ENCODE measurements at regions not wholly inside any gene's neighbourhood (a gene's known extent, or its start where the extent isn't known, plus 50 kb on each side); places are given as distances from the start of the nearest gene placed in this dataset.
A peak's percentile ranks its signal among the peaks of the same experiment; 100 is the strongest.

DNA sequence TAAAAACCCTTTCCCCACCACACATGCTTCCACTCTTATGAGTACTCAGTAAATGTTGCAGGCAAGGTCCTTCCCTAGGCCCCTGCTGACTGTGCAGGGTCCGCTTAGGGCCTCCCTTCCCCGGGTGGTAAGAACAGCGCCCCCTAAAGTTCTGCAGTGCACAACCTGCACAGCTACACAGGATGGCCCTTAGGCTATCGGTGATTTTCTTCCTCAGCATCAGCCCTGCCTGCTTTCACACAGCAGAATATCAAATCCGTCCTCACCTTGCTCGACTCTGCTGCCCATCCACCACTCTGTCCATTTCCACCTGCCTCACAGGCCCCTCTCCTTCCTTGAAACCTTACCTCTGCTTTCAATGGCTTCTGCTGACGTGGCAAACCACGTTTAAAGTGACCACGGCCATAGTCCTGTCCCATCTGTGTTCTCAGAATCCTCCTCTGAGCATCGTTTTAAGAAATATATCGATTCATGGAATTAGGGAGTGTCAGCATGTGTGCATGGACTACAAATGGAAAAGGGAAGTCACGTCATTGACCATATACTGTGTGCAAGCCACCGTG is 51.4 kb upstream of the TMEM132E start:
- DNase-seq (no peak), ATAC-seq (no peak)
- Mint-ChIP-seq H3K9me3 (no peaks in the 10 kb centered on the region), H3K4me1 (no peaks in the 10 kb centered on the region), H3K27ac (no peak overlapping the region), H3K4me3 (no peak overlapping the region), H3K27me3 (peaks cover 24% of the 10 kb centered on the region), H3K36me3 (ENCODE audit: low read depth) (no peaks in the 10 kb centered on the region)

DNA sequence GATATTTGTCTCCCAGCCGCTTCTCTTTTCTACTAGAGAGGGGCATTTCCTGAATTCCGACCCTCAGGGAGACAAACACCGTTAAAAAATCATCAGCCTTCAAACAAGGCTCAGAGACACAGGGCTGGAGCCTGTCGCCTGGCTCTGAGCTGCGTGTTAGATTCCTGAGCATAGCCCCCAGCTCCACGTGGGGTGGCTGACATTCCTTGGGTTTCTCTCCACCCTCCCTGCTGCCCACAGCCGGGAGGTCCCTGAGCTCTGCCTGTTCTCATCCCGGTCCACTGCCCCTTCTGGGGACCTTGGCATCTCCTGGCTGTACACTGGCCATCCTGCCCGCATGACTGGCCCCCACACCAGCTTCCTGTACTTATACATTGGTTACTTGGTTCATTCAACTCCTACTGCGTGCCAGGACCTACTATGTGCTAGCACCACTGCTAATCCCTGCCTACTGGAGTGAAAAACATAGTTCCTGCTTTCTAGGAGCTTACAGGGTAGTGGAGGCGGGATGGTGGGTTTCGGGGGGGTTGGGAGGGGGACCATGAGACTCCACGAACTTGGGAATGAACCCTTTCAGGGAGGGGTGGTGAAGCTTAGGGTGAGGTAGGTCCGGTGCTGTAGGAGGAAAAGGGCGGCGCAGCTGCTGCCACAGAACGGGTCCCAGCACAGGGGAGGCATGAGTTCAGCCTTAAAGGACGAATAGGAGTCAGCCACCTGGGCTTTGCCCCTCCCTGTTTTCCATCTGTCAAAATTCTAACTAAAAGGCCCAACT is 52.1 kb upstream of the TMEM132E start:
- H3K27me3 Mint-ChIP-seq: peaks cover 22% of the 10 kb centered on the region
- H3K9me3 Mint-ChIP-seq: no peaks in the 10 kb centered on the region
- no peak overlapping the region for H3K27ac Mint-ChIP-seq
- no peaks in the 10 kb centered on the region for H3K4me1 Mint-ChIP-seq
- H3K36me3 Mint-ChIP-seq (ENCODE audit: low read depth): no peaks in the 10 kb centered on the region
- ATAC-seq (no peak), DNase-seq (no peak)
- H3K4me3 Mint-ChIP-seq: no peak overlapping the region

DNA sequence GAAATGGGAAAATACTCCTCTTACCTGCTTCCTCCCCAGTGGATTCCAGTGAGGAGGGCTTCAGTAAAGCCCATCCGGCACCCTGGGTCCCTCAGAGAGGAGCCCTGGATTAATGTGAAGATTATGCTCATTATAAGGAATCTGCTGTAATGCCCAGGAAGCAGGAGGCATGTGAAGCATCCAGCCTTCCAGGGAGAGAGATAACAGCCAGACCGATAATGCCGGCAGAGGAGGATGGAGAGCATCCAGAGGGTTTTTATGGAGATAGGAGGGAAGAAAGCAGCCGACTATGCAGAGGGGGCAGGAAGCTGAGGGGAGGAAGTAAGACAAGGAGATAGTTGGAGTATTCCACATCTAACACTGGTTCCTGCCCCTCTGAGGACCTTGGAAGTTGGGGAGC is 53.7 kb upstream of the TMEM132E start:
- peaks cover 17% of the 10 kb centered on the region for H3K27me3 Mint-ChIP-seq
- H3K27ac Mint-ChIP-seq: no peak overlapping the region
- DNase-seq (no peak), ATAC-seq (no peak)
- H3K36me3 Mint-ChIP-seq (ENCODE audit: low read depth): no peaks in the 10 kb centered on the region
- no peaks in the 10 kb centered on the region for H3K9me3 Mint-ChIP-seq
- no peaks in the 10 kb centered on the region for H3K4me1 Mint-ChIP-seq
- no peak overlapping the region for H3K4me3 Mint-ChIP-seq

DNA sequence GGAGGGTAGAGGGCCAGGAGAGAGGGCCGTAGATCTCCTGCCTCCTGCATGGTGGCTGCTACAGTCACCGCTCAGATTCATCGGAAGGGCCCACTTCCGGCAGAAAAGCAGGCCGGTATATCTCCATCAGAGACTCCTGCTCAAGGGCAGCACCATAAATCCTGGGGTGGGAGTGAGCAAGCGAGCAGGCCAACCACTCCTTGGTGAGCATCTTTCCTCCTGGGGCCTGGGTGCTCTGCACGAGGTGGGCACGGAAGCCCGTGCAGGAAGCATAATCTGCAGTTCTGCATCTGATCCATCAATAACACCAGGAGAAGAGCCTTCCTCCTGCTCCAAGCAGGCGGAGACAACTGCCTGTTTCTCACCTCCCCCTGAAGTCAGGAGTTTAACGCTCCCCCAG is 57.4 kb upstream of the TMEM132E start:
- no peaks in the 10 kb centered on the region for H3K4me1 Mint-ChIP-seq
- DNase-seq (no peak), ATAC-seq (no peak)
- no peaks in the 10 kb centered on the region for H3K36me3 Mint-ChIP-seq (ENCODE audit: low read depth)
- no peak overlapping the region for H3K27ac Mint-ChIP-seq
- no peak overlapping the region for H3K4me3 Mint-ChIP-seq
- H3K9me3 Mint-ChIP-seq: no peaks in the 10 kb centered on the region
- H3K27me3 Mint-ChIP-seq: peaks cover 7% of the 10 kb centered on the region

DNA sequence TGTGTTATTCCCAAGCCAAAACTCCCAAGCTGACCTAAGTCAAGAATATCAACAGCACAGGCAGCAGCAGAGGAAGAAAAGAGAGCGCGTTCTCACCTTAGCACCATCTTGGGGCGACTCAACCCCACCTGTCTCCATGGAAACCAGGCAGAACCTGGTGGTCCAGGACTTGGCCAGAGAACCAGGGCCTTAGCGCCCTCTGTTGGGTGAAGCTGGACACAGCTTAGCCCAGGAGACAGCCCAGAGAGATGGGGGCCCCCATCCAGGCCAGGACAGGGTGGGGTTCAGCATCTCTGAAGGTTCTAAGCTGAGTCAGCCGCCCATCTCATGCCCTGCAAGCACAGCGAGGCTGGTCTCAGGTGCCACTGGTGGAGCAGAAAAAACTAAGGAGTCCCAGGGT is 60.1 kb upstream of the TMEM132E start:
- Mint-ChIP-seq H3K9me3 (no peaks in the 10 kb centered on the region), H3K27ac (no peak overlapping the region), H3K27me3 (peaks cover 8% of the 10 kb centered on the region), H3K4me3 (no peak overlapping the region), H3K36me3 (ENCODE audit: low read depth) (no peaks in the 10 kb centered on the region), H3K4me1 (no peaks in the 10 kb centered on the region)
- ATAC-seq (peak; percentile 42), DNase-seq (peak; percentile 40)

DNA sequence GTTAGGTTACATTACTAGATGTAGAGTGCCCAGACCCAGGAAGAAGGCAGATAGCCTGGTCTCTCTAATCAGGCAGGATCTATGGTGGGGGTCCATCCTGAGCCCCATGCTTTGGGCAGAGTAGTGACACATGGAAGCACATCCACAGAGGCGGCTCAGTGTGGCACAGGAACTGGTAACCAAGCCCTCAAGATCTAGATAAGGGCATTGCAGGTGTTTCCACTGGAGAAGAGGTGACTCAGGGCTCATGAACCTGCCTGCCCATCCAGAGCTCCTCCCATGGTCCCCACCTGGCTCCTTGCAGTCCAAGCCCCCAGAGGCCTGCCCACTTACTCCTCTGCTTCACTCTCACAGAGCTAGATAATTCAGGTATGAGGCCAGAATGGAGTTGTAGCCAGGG is 62.0 kb upstream of the TMEM132E start:
- Mint-ChIP-seq H3K36me3 (ENCODE audit: low read depth) (no peaks in the 10 kb centered on the region), H3K9me3 (no peaks in the 10 kb centered on the region), H3K4me3 (no peak overlapping the region), H3K4me1 (no peaks in the 10 kb centered on the region), H3K27me3 (peaks cover 8% of the 10 kb centered on the region), H3K27ac (no peak overlapping the region)
- no peak for DNase-seq
- no peak for ATAC-seq

DNA sequence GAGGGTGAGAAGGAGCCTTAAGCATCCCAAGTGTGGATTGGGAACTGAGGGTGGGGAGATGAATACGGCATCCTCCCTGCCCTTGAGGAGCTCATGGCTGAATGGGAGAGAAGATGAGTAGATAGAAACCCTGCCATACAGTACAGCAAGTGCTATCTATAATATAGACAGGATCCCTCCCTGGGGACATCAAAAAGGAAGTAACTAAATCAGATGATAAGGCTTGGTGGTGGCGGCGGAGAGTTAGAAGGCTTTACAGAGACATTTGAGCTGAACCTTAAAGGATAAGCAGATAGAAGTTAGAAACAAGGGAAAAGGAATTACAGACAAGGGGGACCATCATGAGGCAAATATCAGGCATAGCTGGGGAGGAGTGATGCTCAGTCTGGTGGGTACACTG is 67.5 kb upstream of the TMEM132E start:
- no peaks in the 10 kb centered on the region for H3K36me3 Mint-ChIP-seq (ENCODE audit: low read depth)
- no peak for DNase-seq
- peaks cover 31% of the 10 kb centered on the region for H3K27me3 Mint-ChIP-seq
- H3K4me1 Mint-ChIP-seq: no peaks in the 10 kb centered on the region
- no peaks in the 10 kb centered on the region for H3K9me3 Mint-ChIP-seq
- no peak for ATAC-seq
- H3K27ac Mint-ChIP-seq: no peak overlapping the region
- H3K4me3 Mint-ChIP-seq: no peak overlapping the region

DNA sequence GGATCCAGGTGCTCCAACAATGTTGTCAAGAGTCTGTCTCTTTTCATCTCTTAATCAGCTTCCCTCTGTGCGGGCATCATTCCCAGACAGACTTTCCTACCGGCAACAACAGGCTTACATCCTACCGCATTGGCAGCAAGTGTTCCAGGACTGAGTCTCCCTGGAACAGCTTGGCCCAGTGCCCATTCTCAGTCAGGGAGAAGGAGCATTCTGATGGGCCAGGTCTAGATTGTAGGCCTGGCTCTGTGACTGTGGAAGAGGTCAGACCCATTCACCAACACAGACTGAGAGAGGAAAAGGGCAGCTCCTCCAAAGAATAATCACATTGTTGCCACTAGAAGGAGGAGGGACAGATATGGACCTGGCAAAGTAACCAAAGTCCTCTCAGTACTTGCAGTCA is 68.1 kb upstream of the TMEM132E start:
- Mint-ChIP-seq H3K27me3 (peaks cover 38% of the 10 kb centered on the region), H3K4me3 (no peak overlapping the region)

DNA sequence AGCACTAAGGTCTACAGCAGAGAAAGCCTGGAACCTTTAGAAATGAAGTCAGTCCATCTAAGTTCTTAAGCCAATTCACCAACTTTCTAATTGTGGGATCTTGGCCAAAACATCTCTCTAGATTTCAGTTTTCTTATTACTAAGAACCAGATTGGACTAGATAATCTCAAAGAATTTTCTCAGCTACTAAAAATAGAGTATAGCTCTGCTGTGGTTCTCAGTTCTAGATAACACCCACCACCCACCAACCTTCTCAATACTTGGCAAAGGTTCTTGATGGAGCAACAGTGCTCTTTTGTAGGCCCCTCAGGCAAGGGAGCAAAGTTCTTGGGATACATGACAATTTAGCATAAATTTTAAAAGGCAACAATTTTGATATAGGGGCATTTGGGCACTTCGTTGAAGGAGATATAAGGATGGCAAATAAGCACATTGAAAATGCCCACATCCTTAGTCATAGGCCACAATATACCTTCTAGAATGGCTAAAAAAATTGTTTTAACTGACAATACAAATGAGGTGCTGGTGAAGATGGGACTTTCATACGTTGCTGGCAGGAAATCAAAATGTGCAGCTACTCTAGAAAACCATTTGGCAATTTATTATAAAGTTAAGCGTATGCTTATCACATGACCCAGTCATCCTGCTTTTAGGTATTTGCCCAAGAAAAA is 74.4 kb upstream of the TMEM132E start:
- H3K4me1 Mint-ChIP-seq: peaks cover 22% of the 10 kb centered on the region
- H3K27ac Mint-ChIP-seq: no peak overlapping the region
- H3K36me3 Mint-ChIP-seq (ENCODE audit: low read depth): no peaks in the 10 kb centered on the region
- peaks cover 60% of the 10 kb centered on the region for H3K27me3 Mint-ChIP-seq
- ATAC-seq (peak; percentile 56), DNase-seq (no peak)
- no peaks in the 10 kb centered on the region for H3K9me3 Mint-ChIP-seq
- no peak overlapping the region for H3K4me3 Mint-ChIP-seq

More for the DNA sequence above, 68.1 kb upstream of the TMEM132E start:
- no peak for DNase-seq
- Mint-ChIP-seq H3K4me1 (no peaks in the 10 kb centered on the region), H3K36me3 (ENCODE audit: low read depth) (no peaks in the 10 kb centered on the region), H3K9me3 (no peaks in the 10 kb centered on the region), H3K27ac (no peak overlapping the region)
- no peak for ATAC-seq

DNA sequence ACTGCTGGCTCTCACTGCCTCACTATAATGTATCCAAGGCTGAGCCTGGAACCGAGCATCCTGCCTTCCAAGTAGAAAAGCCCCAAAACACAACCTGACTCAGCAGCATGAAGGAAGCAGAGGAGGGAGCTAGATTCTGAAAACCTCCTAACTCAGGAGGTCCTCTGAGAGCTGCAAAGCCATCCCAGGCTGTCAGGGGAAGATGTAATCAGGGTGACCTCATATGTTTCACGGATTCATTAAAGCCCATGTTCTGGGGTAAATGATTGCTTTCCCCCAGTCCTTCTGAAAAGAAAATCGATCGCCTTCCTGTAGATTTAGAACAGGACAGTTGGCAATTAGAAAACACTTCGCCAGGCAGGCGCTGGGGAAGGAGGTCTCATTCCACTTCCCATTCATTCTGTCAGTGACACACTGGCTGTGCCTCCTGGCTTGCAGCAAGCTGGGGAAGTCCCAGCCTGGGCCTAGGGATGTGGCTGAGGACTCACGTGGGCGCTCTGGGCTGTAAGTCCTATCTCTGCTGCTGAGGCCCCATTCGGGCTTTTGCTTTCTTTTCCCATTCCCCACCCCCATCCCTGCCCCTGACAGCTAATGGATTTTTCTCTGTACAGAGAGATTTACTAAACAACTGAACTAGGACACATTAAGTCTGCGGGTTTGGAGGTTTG is 75.7 kb upstream of the TMEM132E start:
- DNase-seq: peak; percentile 16

DNA sequence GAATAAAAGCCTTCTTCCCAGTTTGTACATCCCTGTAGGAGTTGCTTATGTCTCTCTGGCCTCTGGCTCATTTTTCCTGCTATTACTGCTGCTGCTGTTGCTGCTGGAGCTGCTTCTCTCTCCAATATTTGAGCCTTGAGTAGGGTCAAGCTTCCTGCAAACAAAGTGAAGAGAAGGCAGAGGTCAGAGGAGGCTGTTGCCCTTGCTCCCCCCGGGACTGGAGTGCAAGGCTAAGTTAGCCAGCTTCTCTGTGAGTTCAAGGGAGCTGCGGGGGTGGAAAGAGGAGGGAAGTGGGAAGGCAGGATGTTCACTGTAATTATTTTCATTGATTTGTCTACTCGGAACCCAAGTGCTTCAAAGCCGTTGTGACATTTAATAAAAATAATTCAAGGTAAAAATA is 77.0 kb upstream of the TMEM132E start:
- Mint-ChIP-seq H3K27me3 (peaks cover 45% of the 10 kb centered on the region), H3K9me3 (no peaks in the 10 kb centered on the region), H3K36me3 (ENCODE audit: low read depth) (no peaks in the 10 kb centered on the region), H3K4me3 (no peak overlapping the region), H3K4me1 (peaks cover 22% of the 10 kb centered on the region), H3K27ac (no peak overlapping the region)
- DNase-seq (no peak), ATAC-seq (no peak)

More for the DNA sequence above, 75.7 kb upstream of the TMEM132E start:
- ATAC-seq: peak; percentile 59
- Mint-ChIP-seq H3K36me3 (ENCODE audit: low read depth) (no peaks in the 10 kb centered on the region), H3K4me1 (peaks cover 22% of the 10 kb centered on the region), H3K27me3 (peaks cover 54% of the 10 kb centered on the region), H3K9me3 (no peaks in the 10 kb centered on the region), H3K4me3 (no peak overlapping the region), H3K27ac (no peak overlapping the region)

DNA sequence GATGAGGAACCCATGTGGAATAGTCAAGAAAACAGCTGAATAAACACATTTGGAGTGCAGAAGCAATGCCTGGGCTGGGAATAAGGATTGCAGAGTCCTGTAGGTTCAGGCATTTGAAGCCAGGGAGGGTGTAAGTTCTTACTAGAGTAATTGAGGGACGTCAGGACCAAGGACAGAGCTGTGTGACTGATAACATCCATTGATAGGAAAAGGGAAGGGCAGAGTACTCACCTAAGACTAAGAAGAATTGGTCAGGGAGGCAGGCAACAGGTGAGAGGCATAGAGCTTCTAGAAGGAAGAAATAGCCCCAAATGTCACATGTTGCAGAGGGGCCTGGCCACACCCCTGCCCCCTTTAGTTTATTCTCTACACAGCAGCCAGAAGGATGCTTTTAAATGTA is 79.8 kb upstream of the TMEM132E start:
- ATAC-seq (no peak), DNase-seq (no peak)
- Mint-ChIP-seq H3K4me1 (peaks cover 10% of the 10 kb centered on the region), H3K27ac (no peak overlapping the region), H3K27me3 (peaks cover 27% of the 10 kb centered on the region), H3K9me3 (no peaks in the 10 kb centered on the region), H3K4me3 (no peak overlapping the region), H3K36me3 (ENCODE audit: low read depth) (no peaks in the 10 kb centered on the region)

DNA sequence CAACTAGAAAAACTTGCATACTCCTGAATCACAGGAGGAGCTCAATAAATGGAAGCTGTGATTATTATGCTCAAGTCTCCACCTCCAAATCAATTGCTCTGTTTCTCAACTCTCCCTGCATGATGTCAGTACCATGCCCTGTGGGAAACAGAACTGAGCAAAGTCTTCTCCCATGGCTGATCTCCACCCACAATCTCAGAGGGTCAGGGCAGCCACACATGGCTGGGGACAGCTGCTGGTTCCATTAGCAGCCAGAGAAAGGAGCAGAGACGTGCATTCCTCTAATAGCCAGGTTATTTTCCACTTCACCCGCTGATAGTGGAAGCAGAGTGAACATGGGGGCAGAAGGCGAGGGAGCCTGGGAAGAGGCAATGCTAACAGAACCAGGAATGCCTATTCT is 85.5 kb upstream of the TMEM132E start:
- no peaks in the 10 kb centered on the region for H3K9me3 Mint-ChIP-seq
- H3K27ac Mint-ChIP-seq: no peak overlapping the region
- H3K27me3 Mint-ChIP-seq: peaks cover 12% of the 10 kb centered on the region
- ATAC-seq: no peak
- no peaks in the 10 kb centered on the region for H3K4me1 Mint-ChIP-seq
- H3K36me3 Mint-ChIP-seq (ENCODE audit: low read depth): no peaks in the 10 kb centered on the region
- no peak for DNase-seq
- H3K4me3 Mint-ChIP-seq: no peak overlapping the region

DNA sequence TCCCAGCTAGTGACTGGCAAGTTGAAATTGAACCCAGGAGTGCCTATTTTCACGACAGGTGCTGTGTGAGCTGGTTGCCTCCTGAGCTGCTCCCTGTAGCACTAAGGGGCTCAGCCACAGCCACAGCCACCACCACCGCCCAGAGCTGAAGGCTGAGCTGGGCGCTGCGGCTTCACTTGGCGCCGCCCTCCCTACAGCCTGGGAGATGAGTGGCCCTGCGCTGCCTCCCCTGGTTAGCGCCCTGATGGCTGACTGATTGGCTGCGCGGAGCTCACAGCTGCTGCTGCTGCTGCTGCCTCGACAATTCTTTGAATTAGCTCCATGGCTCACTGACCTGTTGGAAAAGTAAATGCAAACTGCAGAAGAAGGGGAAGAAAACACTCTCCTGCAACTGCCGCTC is 91.8 kb upstream of the TMEM132E start:
- Mint-ChIP-seq H3K4me3 (no peak overlapping the region), H3K4me1 (peaks cover 3% of the 10 kb centered on the region), H3K27me3 (peaks cover 20% of the 10 kb centered on the region), H3K9me3 (no peaks in the 10 kb centered on the region), H3K27ac (no peak overlapping the region), H3K36me3 (ENCODE audit: low read depth) (no peaks in the 10 kb centered on the region)
- DNase-seq (no peak), ATAC-seq (no peak)

DNA sequence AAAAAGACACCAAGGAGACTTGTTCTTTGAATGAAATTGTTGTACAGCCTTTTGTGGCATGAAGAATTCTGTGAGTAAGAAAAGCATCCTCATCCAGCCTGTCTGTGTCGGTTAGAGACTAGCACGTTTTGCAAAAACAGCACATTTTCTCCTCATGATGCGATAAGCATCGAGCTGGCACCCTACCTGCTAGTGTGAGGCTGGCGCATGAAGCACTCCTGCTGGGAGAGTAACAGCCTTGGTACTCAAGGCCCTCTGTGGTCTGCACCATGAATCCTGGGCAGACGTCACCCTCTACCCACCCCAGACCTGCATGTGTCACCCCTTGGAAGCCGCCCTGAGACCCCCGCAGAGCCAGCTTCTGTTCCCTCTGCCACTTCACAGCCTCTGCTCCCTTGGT is 92.6 kb upstream of the TMEM132E start:
- DNase-seq: no peak
- no peaks in the 10 kb centered on the region for H3K9me3 Mint-ChIP-seq
- peaks cover 3% of the 10 kb centered on the region for H3K4me1 Mint-ChIP-seq
- peaks cover 22% of the 10 kb centered on the region for H3K27me3 Mint-ChIP-seq
- H3K36me3 Mint-ChIP-seq (ENCODE audit: low read depth): no peaks in the 10 kb centered on the region
- H3K27ac Mint-ChIP-seq: no peak overlapping the region
- ATAC-seq: no peak
- no peak overlapping the region for H3K4me3 Mint-ChIP-seq

Measured in activated naive CD8-positive, alpha-beta T cell treated with anti-CD3 and anti-CD28 coated beads, Interleukin-2, amount 50 U/mL, for 24 hours (primary cell).